Calu3 (cell line): ENCODE measurements at regions not wholly inside any gene's neighbourhood (a gene's known extent, or its start where the extent isn't known, plus 50 kb on each side); places are given as distances from the start of the nearest gene placed in this dataset.

Source experiments
- BruUV-seq: library from RNA; stranded (reverse); fragments of 400-500 nt; replicated peaks from 2 replicates; lab custom pipeline; 2021; lab: Mats Ljungman, UMichigan
- CTCF ChIA-PET: fragments of 300-600 bp; sonication (Branson Sonifier 250); formaldehyde crosslinking; loops from one replicate; lab custom pipeline; 2022; ENCODE audit warnings: antibody characterized with exemption; lab: Charles Lee
- DNase-seq: peaks from one replicate; pipeline ENCODE4 v3.0.0; 2022
- H3K27ac Mint-ChIP-seq: one replicate; pipeline ENCODE4 v1.8.0; 2022; ENCODE audit warnings: mixed read lengths; ENCODE audit not compliant: unreplicated experiment
- H3K27me3 Mint-ChIP-seq: one replicate; pipeline ENCODE4 v1.8.0; 2022; ENCODE audit warnings: mixed read lengths; ENCODE audit not compliant: unreplicated experiment
- H3K36me3 Mint-ChIP-seq: one replicate; pipeline ENCODE4 v1.8.0; 2022; ENCODE audit warnings: mild to moderate bottlenecking, moderate library complexity, mixed read lengths; ENCODE audit not compliant: insufficient read depth, unreplicated experiment
- H3K4me1 Mint-ChIP-seq: one replicate; pipeline ENCODE4 v1.8.0; 2022; ENCODE audit warnings: mild to moderate bottlenecking, low read depth, mixed read lengths; ENCODE audit not compliant: unreplicated experiment
- H3K4me3 Mint-ChIP-seq: one replicate; pipeline ENCODE4 v1.8.0; 2022; ENCODE audit warnings: mild to moderate bottlenecking, low read depth, moderate library complexity, mixed read lengths; ENCODE audit not compliant: unreplicated experiment
- H3K9me3 Mint-ChIP-seq: one replicate; pipeline ENCODE4 v1.8.0; 2022; ENCODE audit warnings: low read depth, mixed read lengths; ENCODE audit not compliant: unreplicated experiment
- CTCF ChIP-seq: fragments of 200-600 bp; IDR thresholded peaks from one replicate; pipeline ENCODE4 v1.8.0; 2022; ENCODE audit warnings: antibody characterized with exemption; ENCODE audit not compliant: unreplicated experiment
- intact Hi-C: fragments of 100-400 bp; cut with micrococcal nuclease; formaldehyde crosslinking; loops from one replicate; pipeline ENCODE4 v1.10.0; 2022; ENCODE audit not compliant: unreplicated experiment

GRCh38 chr5:51997500-51997899 lies 614.3 kb downstream of the ISL1 start:
- no peak for TF ChIP-seq CTCF
- no peak for DNase-seq
- H3K27ac Mint-ChIP-seq, result no peak overlapping the region
- intact Hi-C loops, result no loop called here
- H3K36me3 Mint-ChIP-seq, result no peaks in the 10 kb centered on the region
- CTCF ChIA-PET, result no interaction called here
- BruUV-seq, result no TSS peak
- no peaks in the 10 kb centered on the region for H3K4me1 Mint-ChIP-seq
- no peak overlapping the region for H3K4me3 Mint-ChIP-seq
- H3K27me3 Mint-ChIP-seq, result no peaks in the 10 kb centered on the region
- no peaks in the 10 kb centered on the region for H3K9me3 Mint-ChIP-seq

- CTCF ChIA-PET, result interaction anchor here (0.9 kb wide), 1 partner anchor 9 kb away, joined by 4 read pairs; no protein-coding TSS in a partner anchor
- DNase-seq, result no peak
- no TSS peak for BruUV-seq
- Mint-ChIP-seq H3K36me3 (no peaks in the 10 kb centered on the region), H3K9me3 (no peaks in the 10 kb centered on the region), H3K4me1 (no peaks in the 10 kb centered on the region), H3K27ac (no peak overlapping the region), H3K27me3 (no peaks in the 10 kb centered on the region), H3K4me3 (no peak overlapping the region)
- no peak for TF ChIP-seq CTCF
- intact Hi-C loops, result no loop called here
Measured at GRCh38 chr5:51997949-51998348, 614.7 kb downstream of the ISL1 start.

GRCh38 chr5:52007230-52007858 lies 624.1 kb downstream of the ISL1 start:
- Mint-ChIP-seq H3K4me1 (peaks cover 15% of the 10 kb centered on the region), H3K27ac (no peak overlapping the region), H3K36me3 (no peaks in the 10 kb centered on the region), H3K4me3 (peak overlapping the region; percentile 43), H3K27me3 (no peaks in the 10 kb centered on the region), H3K9me3 (no peaks in the 10 kb centered on the region)
- CTCF ChIA-PET, result interaction anchor here (0.7 to 1.1 kb wide), 4 partner anchors 9 to 1049 kb away, joined by 3 to 7 read pairs (median 4); no protein-coding TSS in a partner anchor
- peak; percentile 56 for TF ChIP-seq CTCF
- DNase-seq, result peak; percentile 54
- intact Hi-C loops, result loop anchor here (1.0 to 5.0 kb wide), 6 partner anchors 350 to 1048 kb away; no protein-coding TSS in a partner anchor
- BruUV-seq, result no TSS peak

GRCh38 chr5:52010454-52010853 lies 627.2 kb downstream of the ISL1 start:
- CTCF ChIA-PET, result no interaction called here
- H3K27me3 Mint-ChIP-seq, result no peaks in the 10 kb centered on the region
- H3K4me3 Mint-ChIP-seq, result no peak overlapping the region
- H3K9me3 Mint-ChIP-seq, result no peaks in the 10 kb centered on the region
- no TSS peak for BruUV-seq
- peaks cover 15% of the 10 kb centered on the region for H3K4me1 Mint-ChIP-seq
- H3K36me3 Mint-ChIP-seq, result no peaks in the 10 kb centered on the region
- no peak for DNase-seq
- intact Hi-C loops, result no loop called here
- TF ChIP-seq CTCF, result no peak
- no peak overlapping the region for H3K27ac Mint-ChIP-seq
